H1 (cell line): ENCODE measurements at regions not wholly inside any gene's neighbourhood (a gene's known extent, or its start where the extent isn't known, plus 50 kb on each side); places are given as distances from the start of the nearest gene placed in this dataset.

ENCODE experiments used
- CTCF ChIA-PET: fragments of 300-600 bp; sonication (Branson Sonifier 250); formaldehyde crosslinking; loops from one replicate; lab custom pipeline; 2021; ENCODE audit not compliant: partially characterized antibody; lab: Charles Lee
- POLR2A ChIA-PET: fragments of 300-600 bp; sonication (Branson Sonifier 250); formaldehyde crosslinking; loops from one replicate; lab custom pipeline; 2021; ENCODE audit warnings: inconsistent platforms; ENCODE audit not compliant: partially characterized antibody; lab: Charles Lee
- DNase-seq, 2 experiments: peaks; one replicate each; pipeline versions ENCODE4 v3.0.0 to v3.0.0-alpha.2; 2010 to 2022; ENCODE audit warnings: low spot score in 2 of 2, low read depth in 1 of 2, mixed read lengths in 1 of 2
- FAIRE-seq: peaks from 2 replicates; lab custom pipeline; 2011; peaks lifted over from hg19 to GRCh38; lab: Jason Lieb, UNC
- H2AFZ ChIP-seq: 2 replicates; pipeline ENCODE4 v1.8.1; 2012; ENCODE audit warnings: low read length, inconsistent platforms
- H2AK5ac ChIP-seq: 2 replicates; pipeline ENCODE4 v1.6.1; 2013; ENCODE audit warnings: low read depth, low read length
- H2BK120ac ChIP-seq: replicated peaks from 2 replicates; pipeline ENCODE3; 2013; ENCODE audit warnings: low read depth, low read length, inconsistent platforms
- H2BK12ac ChIP-seq: 2 replicates; pipeline ENCODE4 v1.6.1; 2013; ENCODE audit warnings: low read depth, low read length
- H2BK15ac ChIP-seq: 2 replicates; pipeline ENCODE4 v1.6.1; 2013; ENCODE audit warnings: low read length
- H2BK20ac ChIP-seq: 2 replicates; pipeline ENCODE4 v1.6.1; 2013; ENCODE audit warnings: low read length
- H2BK5ac ChIP-seq: 2 replicates; pipeline ENCODE4 v1.6.1; 2013; ENCODE audit warnings: low read depth, low read length
- H3K14ac ChIP-seq: 2 replicates; pipeline ENCODE4 v1.6.1; 2013; ENCODE audit warnings: inconsistent platforms; ENCODE audit not compliant: insufficient read length
- H3K18ac ChIP-seq: 2 replicates; pipeline ENCODE4 v1.6.1; 2013; ENCODE audit warnings: low read length; ENCODE audit errors: extremely low read depth
- H3K23ac ChIP-seq: 2 replicates; pipeline ENCODE4 v1.6.1; 2013; ENCODE audit warnings: inconsistent platforms; ENCODE audit not compliant: insufficient read length
- H3K23me2 ChIP-seq: 2 replicates; pipeline ENCODE4 v1.6.1; 2013; ENCODE audit warnings: low read depth, low read length
- H3K27ac ChIP-seq: 2 replicates; pipeline ENCODE4 v1.6.1; 2011; ENCODE audit warnings: low read depth, low read length, inconsistent platforms
- H3K27me3 ChIP-seq, 4 experiments: replicated peaks in 1 of 4; 1 replicate in 1 of 4; 2 replicates in 3 of 4; pipeline versions ENCODE4 v1.6.1 to v1.8.1; 2011 to 2013; ENCODE audit warnings: low read length in 3 of 4, mild to moderate bottlenecking in 3 of 4, inconsistent platforms in 2 of 4, mixed read lengths in 2 of 4, moderate library complexity in 1 of 4; ENCODE audit not compliant: control insufficient read depth in 3 of 4, insufficient read depth in 3 of 4; ENCODE audit errors: extremely low read depth in 1 of 4
- H3K36me3 ChIP-seq, 4 experiments: 2 replicates each; pipeline versions ENCODE4 v1.6.1 to v1.8.1; 2011 to 2013; ENCODE audit warnings: mild to moderate bottlenecking in 4 of 4, low read length in 3 of 4, moderate library complexity in 2 of 4, control low read depth in 1 of 4, inconsistent platforms in 1 of 4; ENCODE audit not compliant: insufficient read depth in 4 of 4, control insufficient read depth in 2 of 4
- H3K4ac ChIP-seq: replicated peaks from 2 replicates; pipeline ENCODE3; 2013; ENCODE audit warnings: low read length, low read depth, mixed read lengths, inconsistent platforms; ENCODE audit not compliant: insufficient read length
- H3K4me1 ChIP-seq, 4 experiments: replicated peaks in 1 of 4; 1 replicate in 1 of 4; 2 replicates in 3 of 4; pipeline versions ENCODE4 v1.6.1 to v1.8.1; 2011 to 2013; ENCODE audit warnings: low read length in 3 of 4, inconsistent platforms in 2 of 4, mixed read lengths in 1 of 4; ENCODE audit not compliant: insufficient read depth in 4 of 4, control insufficient read depth in 3 of 4
- H3K4me2 ChIP-seq, 2 experiments: 2 replicates each; pipeline versions ENCODE4 v1.6.1 to v1.8.1; 2011 to 2013; ENCODE audit warnings: low read depth in 2 of 2, low read length in 2 of 2, control low read depth in 1 of 2, inconsistent platforms in 1 of 2, mild to moderate bottlenecking in 1 of 2; ENCODE audit not compliant: insufficient read depth in 1 of 2
- H3K4me3 ChIP-seq, 4 experiments: fragments of 200-600, 300-600 bp in 1 of 4; sonication (generic), shearing (Covaris generic), sonication (Bioruptor Twin) in 1 of 4; 2 replicates each; pipeline versions ENCODE4 v1.5.1 to v1.8.1; 2011 to 2016; ENCODE audit warnings: low read length in 4 of 4, low read depth in 3 of 4, control low read depth in 2 of 4, inconsistent platforms in 2 of 4, mild to moderate bottlenecking in 2 of 4, mixed read lengths in 1 of 4, moderate library complexity in 1 of 4; ENCODE audit not compliant: insufficient read depth in 2 of 4; ENCODE audit errors: extremely low read depth in 1 of 4
- H3K56ac ChIP-seq: replicated peaks from 2 replicates; pipeline ENCODE3; 2013; ENCODE audit warnings: low read depth, mild to moderate bottlenecking, mixed read lengths, low read length, inconsistent platforms; ENCODE audit not compliant: insufficient read length
- H3K79me1 ChIP-seq: 2 replicates; pipeline ENCODE4 v1.6.1; 2013; ENCODE audit warnings: low read depth, low read length, control low read depth
- H3K79me2 ChIP-seq, 2 experiments: 2 replicates each; pipeline versions ENCODE4 v1.6.1 to v1.8.1; 2012 to 2013; ENCODE audit warnings: low read length in 2 of 2, mild to moderate bottlenecking in 2 of 2, inconsistent platforms in 1 of 2; ENCODE audit not compliant: insufficient read depth in 2 of 2, control insufficient read depth in 1 of 2
- H3K9ac ChIP-seq, 4 experiments: replicated peaks in 1 of 4; 1 replicate in 1 of 4; 2 replicates in 3 of 4; pipeline versions ENCODE4 v1.6.1 to v1.8.1; 2011 to 2013; ENCODE audit warnings: low read depth in 3 of 4, low read length in 3 of 4, control low read depth in 2 of 4, mild to moderate bottlenecking in 2 of 4, moderate library complexity in 2 of 4, inconsistent platforms in 1 of 4; ENCODE audit errors: extremely low read depth in 1 of 4
- H3K9me3 ChIP-seq, 2 experiments: 2 replicates each; pipeline versions ENCODE4 v1.6.1 to v1.8.1; 2012 to 2013; ENCODE audit warnings: mild to moderate bottlenecking in 2 of 2, moderate library complexity in 2 of 2, control low read depth in 1 of 2, inconsistent platforms in 1 of 2, low read depth in 1 of 2, low read length in 1 of 2, mixed read lengths in 1 of 2; ENCODE audit not compliant: insufficient read depth in 2 of 2
- H4K20me1 ChIP-seq, 2 experiments: replicated peaks in 1 of 2; 2 replicates each; pipeline versions ENCODE3 to v1.8.1; 2011 to 2013; ENCODE audit warnings: inconsistent platforms in 2 of 2, low read length in 2 of 2, mild to moderate bottlenecking in 1 of 2; ENCODE audit not compliant: insufficient read depth in 2 of 2, control insufficient read depth in 1 of 2
- H4K5ac ChIP-seq: 2 replicates; pipeline ENCODE4 v1.6.1; 2013; ENCODE audit warnings: low read length, low read depth, mixed read lengths, inconsistent platforms; ENCODE audit not compliant: insufficient read length
- H4K8ac ChIP-seq: 2 replicates; pipeline ENCODE4 v1.8.0; 2013; ENCODE audit warnings: mild to moderate bottlenecking, moderate library complexity, low read length, inconsistent platforms; ENCODE audit not compliant: insufficient read depth; ENCODE audit errors: extremely low read depth
- H4K91ac ChIP-seq: replicated peaks from 2 replicates; pipeline ENCODE3; 2013; ENCODE audit warnings: low read length, mixed read lengths, inconsistent platforms; ENCODE audit not compliant: insufficient read length
- BRCA1 ChIP-seq: IDR thresholded peaks from 2 replicates; pipeline ENCODE4 v1.6.1; 2012; ENCODE audit warnings: low read depth, low read length, improper control_type of control experiment
- CBX8 ChIP-seq: fragments of 300-800, 300-1000 bp; sonication (generic); IDR thresholded peaks from 2 replicates; pipeline ENCODE4 v1.7.1; 2016; ENCODE audit warnings: low read depth, low read length, borderline replicate concordance
- CEBPB ChIP-seq: IDR thresholded peaks from 2 replicates; pipeline ENCODE4 v1.6.1; 2012; ENCODE audit warnings: low read depth, low read length
- E2F6 ChIP-seq: IDR thresholded peaks from 2 replicates; pipeline ENCODE4 v1.6.1; 2012; ENCODE audit warnings: inconsistent platforms
- EZH2 ChIP-seq: fragments of 200-600 bp; sonication (generic); IDR thresholded peaks from 2 replicates; pipeline ENCODE4 v1.7.1; 2012; ENCODE audit warnings: low read depth, mild to moderate bottlenecking, moderate library complexity, low read length, inconsistent platforms; ENCODE audit not compliant: severe bottlenecking
- FOSL1 ChIP-seq: IDR thresholded peaks from 2 replicates; pipeline ENCODE4 v1.6.1; 2011; ENCODE audit warnings: mild to moderate bottlenecking, low read depth, low read length, moderate library complexity; ENCODE audit not compliant: insufficient read depth
- HDAC6 ChIP-seq: IDR thresholded peaks from one replicate; pipeline ENCODE4 v1.7.1; 2012; ENCODE audit warnings: low read depth, mild to moderate bottlenecking, inconsistent platforms, low read length, moderate library complexity
- JUND ChIP-seq: IDR thresholded peaks from 2 replicates; pipeline ENCODE4 v1.6.1; 2011; ENCODE audit warnings: mild to moderate bottlenecking, improper control_type of control experiment, low read length
- KDM4A ChIP-seq: IDR thresholded peaks from one replicate; pipeline ENCODE4 v1.7.1; 2012; ENCODE audit warnings: low read depth, mild to moderate bottlenecking, moderate library complexity, low read length, inconsistent platforms; ENCODE audit not compliant: severe bottlenecking
- MAFK ChIP-seq: IDR thresholded peaks from 2 replicates; pipeline ENCODE4 v1.6.1; 2012; ENCODE audit warnings: low read depth, mild to moderate bottlenecking, improper control_type of control experiment, low read length
- SIN3A ChIP-seq, 2 experiments: IDR thresholded peaks in 1 of 2; conservative IDR thresholded peaks in 1 of 2; 2 replicates each; pipeline ENCODE4 v1.6.1; 2011 to 2012; ENCODE audit warnings: low read length in 2 of 2, improper control_type of control experiment in 1 of 2, low read depth in 1 of 2, mild to moderate bottlenecking in 1 of 2
- SIRT6 ChIP-seq: IDR thresholded peaks from one replicate; pipeline ENCODE4 v1.7.1; 2012; ENCODE audit warnings: low read length, inconsistent platforms
- SUZ12 ChIP-seq: fragments of 200-600 bp; sonication (generic); IDR thresholded peaks from 2 replicates; pipeline ENCODE4 v1.6.1; 2012; ENCODE audit warnings: mild to moderate bottlenecking, inconsistent platforms, low read length, moderate library complexity, mixed read lengths
- TBP ChIP-seq: IDR thresholded peaks from 2 replicates; pipeline ENCODE4 v1.6.1; 2011; ENCODE audit warnings: low read depth, low read length, improper control_type of control experiment
- WGBS, 2 experiments: shearing (Covaris generic) in 1 of 2; methylation state at CpG; one replicate each; pipeline versions ENCODE4 v1.1.6 to v1.1.7; 2013 to 2015; ENCODE audit warnings: low lambda C conversion rate in 2 of 2, mixed read lengths in 2 of 2, inconsistent platforms in 1 of 2, low coverage in 1 of 2, missing lambda C conversion rate in 1 of 2; ENCODE audit not compliant: insufficient replicate concordance in 2 of 2, insufficient coverage in 1 of 2, insufficient read length in 1 of 2; ENCODE audit errors: extremely low coverage in 1 of 2, missing lambda C conversion rate in 1 of 2; 5-methylcytosine and 5-hydroxymethylcytosine counted together

DNA sequence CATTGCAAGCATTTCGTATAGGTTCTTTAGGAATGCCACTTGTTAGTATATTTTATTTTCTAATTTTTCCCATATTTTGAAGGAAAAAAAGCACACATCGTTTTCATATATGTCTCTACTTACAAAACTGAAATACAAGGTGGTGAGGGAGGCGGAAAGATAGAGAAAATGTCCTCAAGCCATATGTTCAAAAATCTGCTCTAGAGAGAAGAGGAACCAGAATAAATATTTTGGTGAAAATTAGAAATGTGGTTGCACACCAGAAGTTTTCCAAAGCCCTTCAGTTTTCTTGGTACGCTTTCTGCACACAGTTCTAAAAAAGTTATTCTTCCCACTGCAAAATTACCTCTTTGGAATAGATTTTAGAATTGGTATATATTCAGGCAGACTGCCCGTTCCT, 107.4 kb upstream of the RHOBTB1 start:
- Histone ChIP-seq H2BK12ac (no peak overlapping the region), H3K79me2 (no peaks in the 10 kb centered on the region), H2BK15ac (no peak overlapping the region), H3K9ac (no peak overlapping the region), H3K79me1 (no peaks in the 10 kb centered on the region), H2AK5ac (no peak overlapping the region), H2BK120ac (no peak overlapping the region), H2AFZ (no peak overlapping the region), H4K91ac (no peak overlapping the region), H3K18ac (no peak overlapping the region), H3K4me1 (peaks cover 0 to 9% (median 1%) of the 10 kb centered on the region in 4 experiments; a peak in 2 of 7 replicates), H3K23me2 (no peaks in the 10 kb centered on the region), H3K27ac (no peak overlapping the region), H2BK20ac (no peak overlapping the region), H2BK5ac (no peak overlapping the region), H3K4me3 (no peak overlapping the region), H3K4ac (no peak overlapping the region), H3K4me2 (no peak overlapping the region), H3K36me3 (no peaks in the 10 kb centered on the region), H3K56ac (no peak overlapping the region), H3K9me3 (no peaks in the 10 kb centered on the region), H3K27me3 (no peaks in the 10 kb centered on the region), H4K5ac (no peak overlapping the region), H4K20me1 (no peaks in the 10 kb centered on the region), H4K8ac (no peak overlapping the region), H3K23ac (no peak overlapping the region), H3K14ac (no peak overlapping the region)
- DNase-seq (no peak), FAIRE-seq (no peak)
- ChIA-PET CTCF (interaction anchor here (2.2 kb wide), 1 partner anchor 26 kb away, joined by 14 read pairs; no protein-coding TSS in a partner anchor), POLR2A (no interaction called here)
- WGBS, 2 experiments, result 92% methylated on average over 5 of the region's 5 CpGs; no CpG with 5 or more reads in 1 of the 2 experiments
- TF ChIP-seq SUZ12 (no peak), FOSL1 (no peak), BRCA1 (no peak), MAFK (no peak), SIN3A (conservative IDR thresholded peaks at IDR 0.05 in 1 of 2, IDR thresholded peaks at IDR 0.05 in 1 of 2; ENCODE audit: low read depth in 1 of 2, low read length in 2 of 2) (no peak), EZH2 (no peak), SIRT6 (no peak), TBP (no peak), CEBPB (no peak), CBX8 (no peak), KDM4A (no peak), E2F6 (no peak), JUND (no peak), HDAC6 (no peak)
